AG08395 (cell line): ENCODE measurements at regions not wholly inside any gene's neighbourhood (a gene's known extent, or its start where the extent isn't known, plus 50 kb on each side); places are given as distances from the start of the nearest gene placed in this dataset.
"Not testable (repeated sequence)": the region's sequence is repeated elsewhere in the genome, so short reads cannot be mapped to it uniquely, and the experiment has no call there.

Source experiments
- DNase-seq: peaks from one replicate; pipeline ENCODE4 v3.0.0; 2012; ENCODE audit warnings: mixed read lengths, low spot score

- DNase-seq: no peak
Measured at GRCh38 chr13:58191754-58192153, 560.2 kb downstream of the PCDH17 start.

- no peak for DNase-seq
Measured at GRCh38 chr13:58202099-58202498, 570.6 kb downstream of the PCDH17 start.

- DNase-seq: no peak
Measured at GRCh38 chr13:58207501-58207900, 576.0 kb downstream of the PCDH17 start.

GRCh38 chr13:58235454-58235853 lies 603.9 kb downstream of the PCDH17 start:
- no peak for DNase-seq

GRCh38 chr13:58238972-58239773 lies 607.6 kb downstream of the PCDH17 start:
- DNase-seq: no peak

- DNase-seq: no peak
Measured at GRCh38 chr13:58239774-58240268, 608.3 kb downstream of the PCDH17 start.

- DNase-seq: no peak
Measured at GRCh38 chr13:58247080-58247479, 615.5 kb downstream of the PCDH17 start.

- DNase-seq: no peak
Measured at GRCh38 chr13:58254943-58255342, 623.4 kb downstream of the PCDH17 start.

- DNase-seq: no peak
Measured at GRCh38 chr13:58266271-58266670, 634.7 kb downstream of the PCDH17 start.

GRCh38 chr13:58298556-58299135 lies 667.1 kb downstream of the PCDH17 start:
- DNase-seq: no peak

GRCh38 chr13:58300224-58300623 lies 668.7 kb downstream of the PCDH17 start:
- DNase-seq: no peak

GRCh38 chr13:58300974-58301681 lies 669.6 kb downstream of the PCDH17 start:
- no peak for DNase-seq

GRCh38 chr13:58302349-58302748 lies 670.8 kb downstream of the PCDH17 start:
- no peak for DNase-seq

- DNase-seq: no peak
Measured at GRCh38 chr13:58306062-58306461, 674.5 kb downstream of the PCDH17 start.

- no peak for DNase-seq
Measured at GRCh38 chr13:58313219-58313618, 681.7 kb downstream of the PCDH17 start.

- DNase-seq: no peak
Measured at GRCh38 chr13:58318495-58319167, 687.1 kb downstream of the PCDH17 start.

GRCh38 chr13:58324161-58324560 lies 692.6 kb downstream of the PCDH17 start:
- DNase-seq: no peak

GRCh38 chr13:58329746-58330145 lies 698.2 kb downstream of the PCDH17 start:
- no peak for DNase-seq

GRCh38 chr13:58340895-58341294 lies 709.4 kb downstream of the PCDH17 start:
- no peak for DNase-seq

GRCh38 chr13:58341318-58341717 lies 709.8 kb downstream of the PCDH17 start:
- DNase-seq: no peak

- DNase-seq: no peak
Measured at GRCh38 chr13:58343076-58343475, 711.5 kb downstream of the PCDH17 start.

GRCh38 chr13:58352100-58352499 lies 720.6 kb downstream of the PCDH17 start:
- not testable (repeated sequence) for DNase-seq
